Erythroblast (primary cell): ENCODE measurements at regions not wholly inside any gene's neighbourhood (a gene's known extent, or its start where the extent isn't known, plus 50 kb on each side); places are given as distances from the start of the nearest gene placed in this dataset.

Experiments used
- GATA1 ChIP-seq: IDR thresholded peaks from 2 replicates; pipeline ENCODE4 v1.6.1; 2011; ENCODE audit warnings: low read depth, mild to moderate bottlenecking, control low read depth, low read length, moderate library complexity
- POLR2A ChIP-seq: IDR thresholded peaks from 2 replicates; pipeline ENCODE4 v1.6.1; 2011; ENCODE audit warnings: mild to moderate bottlenecking, low read length

GRCh38 chr2:120555092-120555491 is 180.6 kb upstream of the GLI2 start:
- TF ChIP-seq POLR2A (no peak), GATA1 (no peak)
